Keratinocyte (primary cell): ENCODE measurements at regions not wholly inside any gene's neighbourhood (a gene's known extent, or its start where the extent isn't known, plus 50 kb on each side); places are given as distances from the start of the nearest gene placed in this dataset.

ENCODE experiments used
- CTCF ChIP-seq, 3 experiments: IDR thresholded peaks in 1 of 3; conservative IDR thresholded peaks in 1 of 3; optimal IDR thresholded peaks in 1 of 3; 2 replicates in 2 of 3; 3 replicates in 1 of 3; pipeline versions ENCODE3 to v1.5.1; 2011; ENCODE audit warnings: low read length in 3 of 3, mild to moderate bottlenecking in 3 of 3, moderate library complexity in 2 of 3, control low read depth in 1 of 3, inconsistent platforms in 1 of 3; ENCODE audit not compliant: insufficient read depth in 2 of 3; ENCODE audit errors: extremely low read depth in 1 of 3
- EZH2 ChIP-seq: IDR thresholded peaks from one replicate; pipeline ENCODE4 v1.6.1; 2012; ENCODE audit warnings: inconsistent platforms, mild to moderate bottlenecking, low read length, moderate library complexity

- TF ChIP-seq CTCF (optimal IDR thresholded peaks at IDR 0.05 in 1 of 3, IDR thresholded peaks at IDR 0.05 in 1 of 3, conservative IDR thresholded peaks at IDR 0.05 in 1 of 3; ENCODE audit: extremely low read depth in 1 of 3, insufficient read depth in 2 of 3, low read length in 3 of 3) (no peak), EZH2 (no peak)
Observed at GRCh38 chr5:68395302-68395701, 179.7 kb downstream of the PIK3R1 start.
